ENCODE measurements at regions not wholly inside any gene's neighbourhood (a gene's known extent, or its start where the extent isn't known, plus 50 kb on each side); places are given as distances from the start of the nearest gene placed in this dataset.

DNA sequence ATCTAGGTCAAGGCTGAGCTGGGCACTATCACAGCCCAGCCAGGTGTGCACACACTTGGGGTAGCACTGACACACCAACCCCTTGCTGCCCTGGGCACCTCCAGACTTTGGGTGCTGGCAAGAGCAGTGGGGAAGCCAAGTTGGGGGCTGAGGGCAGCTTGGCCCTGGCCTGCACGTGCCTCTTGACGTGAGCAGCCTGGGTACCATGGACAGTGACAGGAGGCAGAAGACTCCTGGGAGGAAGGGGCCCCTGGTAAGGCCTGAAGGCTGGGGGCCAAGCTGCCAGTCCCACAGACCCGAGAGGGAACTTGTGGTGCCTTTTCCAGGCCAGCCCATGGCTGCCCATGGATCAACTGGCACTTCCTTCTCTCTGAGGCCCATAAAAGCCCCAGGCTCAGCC, 124.1 kb upstream of the SFSWAP start:
- H3F3A ChIP-seq (ENCODE audit: insufficient read depth, low read length), result no peaks in the 10 kb centered on the region
- no peak overlapping the region for H3K4me2 ChIP-seq (ENCODE audit: low read length)
- no peaks in the 10 kb centered on the region for H3K79me2 ChIP-seq (ENCODE audit: insufficient read depth, low read length)
- H3K4me3 ChIP-seq (ENCODE audit: low read depth, low read length, poor library complexity, severe bottlenecking), result no peak overlapping the region
- TF ChIP-seq, protein P1, sequence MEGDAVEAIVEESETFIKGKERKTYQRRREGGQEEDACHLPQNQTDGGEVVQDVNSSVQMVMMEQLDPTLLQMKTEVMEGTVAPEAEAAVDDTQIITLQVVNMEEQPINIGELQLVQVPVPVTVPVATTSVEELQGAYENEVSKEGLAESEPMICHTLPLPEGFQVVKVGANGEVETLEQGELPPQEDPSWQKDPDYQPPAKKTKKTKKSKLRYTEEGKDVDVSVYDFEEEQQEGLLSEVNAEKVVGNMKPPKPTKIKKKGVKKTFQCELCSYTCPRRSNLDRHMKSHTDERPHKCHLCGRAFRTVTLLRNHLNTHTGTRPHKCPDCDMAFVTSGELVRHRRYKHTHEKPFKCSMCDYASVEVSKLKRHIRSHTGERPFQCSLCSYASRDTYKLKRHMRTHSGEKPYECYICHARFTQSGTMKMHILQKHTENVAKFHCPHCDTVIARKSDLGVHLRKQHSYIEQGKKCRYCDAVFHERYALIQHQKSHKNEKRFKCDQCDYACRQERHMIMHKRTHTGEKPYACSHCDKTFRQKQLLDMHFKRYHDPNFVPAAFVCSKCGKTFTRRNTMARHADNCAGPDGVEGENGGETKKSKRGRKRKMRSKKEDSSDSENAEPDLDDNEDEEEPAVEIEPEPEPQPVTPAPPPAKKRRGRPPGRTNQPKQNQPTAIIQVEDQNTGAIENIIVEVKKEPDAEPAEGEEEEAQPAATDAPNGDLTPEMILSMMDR (IDR thresholded peaks at IDR 0.05; ENCODE audit: low read length), result no peak
- no peak for TF ChIP-seq EZH2 (IDR thresholded peaks at IDR 0.05; ENCODE audit: borderline replicate concordance, low read length)
- H4K20me1 ChIP-seq (ENCODE audit: insufficient read depth, low read length), result no peaks in the 10 kb centered on the region
- H3K4me1 ChIP-seq (ENCODE audit: insufficient read depth, low read length, severe bottlenecking), result no peaks in the 10 kb centered on the region
- peaks cover 3% of the 10 kb centered on the region; the same call in 1 of the 2 replicates for H3K9me3 ChIP-seq (ENCODE audit: low read length)
- no peak overlapping the region for H2AFZ ChIP-seq (ENCODE audit: low read length)
- H3K36me3 ChIP-seq (ENCODE audit: insufficient read depth, low read length), result no peaks in the 10 kb centered on the region
- H3K9me2 ChIP-seq (ENCODE audit: low read depth, low read length), result no peaks in the 10 kb centered on the region
- H3K27me3 ChIP-seq (ENCODE audit: insufficient read depth, low read length), result no peaks in the 10 kb centered on the region
- no peak overlapping the region for H3K27ac ChIP-seq (ENCODE audit: low read depth, low read length, poor library complexity, severe bottlenecking)
- H3K9ac ChIP-seq (ENCODE audit: low read length), result no peak overlapping the region

DNA sequence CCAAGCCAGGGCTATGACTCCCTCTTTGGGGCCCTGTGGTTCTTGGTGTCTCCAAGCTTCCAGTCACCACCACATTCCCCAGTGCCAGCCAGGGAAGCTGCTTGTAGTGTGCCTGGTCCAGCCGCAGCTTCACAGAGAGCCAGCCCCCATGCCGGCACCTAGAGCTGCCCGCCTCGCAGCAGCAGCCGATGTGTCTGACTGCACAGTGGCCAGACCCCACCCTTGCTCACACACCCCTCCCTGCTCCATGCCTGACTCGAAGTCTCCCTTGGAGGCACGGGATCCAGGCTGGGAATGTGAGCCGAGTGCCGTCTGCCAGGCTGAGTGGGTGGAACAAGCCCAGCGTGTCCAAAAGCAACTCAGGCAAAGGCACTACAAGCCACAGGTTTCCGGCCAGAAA, 123.3 kb upstream of the SFSWAP start:
- Histone ChIP-seq H3K9ac (ENCODE audit: low read length) (no peak overlapping the region), H3F3A (ENCODE audit: insufficient read depth, low read length) (no peaks in the 10 kb centered on the region), H3K27ac (ENCODE audit: low read depth, low read length, poor library complexity, severe bottlenecking) (no peak overlapping the region), H3K36me3 (ENCODE audit: insufficient read depth, low read length) (no peaks in the 10 kb centered on the region), H3K9me2 (ENCODE audit: low read depth, low read length) (no peaks in the 10 kb centered on the region), H3K4me1 (ENCODE audit: insufficient read depth, low read length, severe bottlenecking) (no peaks in the 10 kb centered on the region), H4K20me1 (ENCODE audit: insufficient read depth, low read length) (no peaks in the 10 kb centered on the region), H2AFZ (ENCODE audit: low read length) (no peak overlapping the region), H3K79me2 (ENCODE audit: insufficient read depth, low read length) (no peaks in the 10 kb centered on the region), H3K4me2 (ENCODE audit: low read length) (no peak overlapping the region), H3K4me3 (ENCODE audit: low read depth, low read length, poor library complexity, severe bottlenecking) (no peak overlapping the region), H3K9me3 (ENCODE audit: low read length) (peaks cover 3% of the 10 kb centered on the region; the same call in 1 of the 2 replicates), H3K27me3 (ENCODE audit: insufficient read depth, low read length) (no peaks in the 10 kb centered on the region)
- TF ChIP-seq, protein P1 (IDR thresholded peaks at IDR 0.05; ENCODE audit: low read length), result no peak
- TF ChIP-seq EZH2 (IDR thresholded peaks at IDR 0.05; ENCODE audit: borderline replicate concordance, low read length), result no peak

DNA sequence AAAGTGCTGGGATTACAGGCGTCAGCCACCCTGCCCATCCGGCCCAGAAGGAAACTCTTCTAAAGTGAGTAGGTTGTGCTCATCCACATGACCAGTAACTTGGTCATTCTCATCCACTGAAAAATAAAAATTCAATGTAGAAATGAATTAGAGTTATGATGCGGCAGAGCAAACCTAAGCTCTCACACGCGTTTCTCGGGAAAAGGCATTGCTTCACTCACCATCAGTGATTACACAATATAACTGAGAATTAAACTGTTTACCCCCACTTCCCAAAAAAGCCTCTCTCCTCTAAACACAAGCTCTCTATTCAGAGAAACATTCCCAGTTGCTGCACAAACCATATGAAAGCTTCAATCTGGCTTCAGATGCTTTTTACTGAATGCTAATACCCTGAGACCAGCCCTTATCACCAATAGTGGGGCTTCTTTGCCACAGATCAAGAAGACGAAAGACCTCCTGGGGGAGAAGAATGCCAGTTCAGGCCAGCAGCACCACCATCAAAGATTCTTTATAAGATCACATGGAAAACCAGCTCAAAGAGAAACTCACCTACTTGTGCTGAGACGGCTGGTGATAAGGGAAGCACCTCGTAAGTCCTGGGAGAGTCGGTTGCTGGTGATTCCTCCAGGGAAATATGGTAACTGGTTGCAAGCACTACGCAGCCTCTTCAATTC, 121.5 kb upstream of the SFSWAP start:
- Histone ChIP-seq H4K20me1 (ENCODE audit: insufficient read depth, low read length) (no peaks in the 10 kb centered on the region), H3K4me2 (ENCODE audit: low read length) (no peak overlapping the region), H3K9me3 (ENCODE audit: low read length) (peaks cover 3% of the 10 kb centered on the region; the same call in 1 of the 2 replicates), H3K27me3 (ENCODE audit: insufficient read depth, low read length) (no peaks in the 10 kb centered on the region), H3F3A (ENCODE audit: insufficient read depth, low read length) (no peaks in the 10 kb centered on the region), H3K9ac (ENCODE audit: low read length) (no peak overlapping the region), H3K79me2 (ENCODE audit: insufficient read depth, low read length) (no peaks in the 10 kb centered on the region), H3K9me2 (ENCODE audit: low read depth, low read length) (no peaks in the 10 kb centered on the region), H3K36me3 (ENCODE audit: insufficient read depth, low read length) (no peaks in the 10 kb centered on the region), H3K4me1 (ENCODE audit: insufficient read depth, low read length, severe bottlenecking) (no peaks in the 10 kb centered on the region), H3K27ac (ENCODE audit: low read depth, low read length, poor library complexity, severe bottlenecking) (no peak overlapping the region), H3K4me3 (ENCODE audit: low read depth, low read length, poor library complexity, severe bottlenecking) (no peak overlapping the region), H2AFZ (ENCODE audit: low read length) (no peak overlapping the region)
- TF ChIP-seq, protein P1 (IDR thresholded peaks at IDR 0.05; ENCODE audit: low read length), result no peak

Data from OCI-LY1 (cell line).